KOPT-K1 (cell line): ENCODE measurements at regions not wholly inside any gene's neighbourhood (a gene's known extent, or its start where the extent isn't known, plus 50 kb on each side); places are given as distances from the start of the nearest gene placed in this dataset.

Experiments
- H3K27ac ChIP-seq: fragments of 200-600 bp; sonication (generic); 2 replicates; pipeline ENCODE4 v1.5.1; 2016; ENCODE audit warnings: antibody characterized with exemption, mild to moderate bottlenecking, low read depth, low read length; ENCODE audit not compliant: poor library complexity, severe bottlenecking
- H3K36me3 ChIP-seq: fragments of 200-600 bp; sonication (generic); 2 replicates; pipeline ENCODE4 v1.5.1; 2017; ENCODE audit warnings: antibody characterized with exemption, mild to moderate bottlenecking, low read length, moderate library complexity; ENCODE audit not compliant: insufficient read depth
- H3K9me3 ChIP-seq: fragments of 200-600 bp; sonication (generic); 2 replicates; pipeline ENCODE4 v1.5.1; 2017; ENCODE audit warnings: antibody characterized with exemption, low read length, mild to moderate bottlenecking; ENCODE audit not compliant: insufficient read depth, poor library complexity, severe bottlenecking

- Histone ChIP-seq H3K27ac (no peak overlapping the region), H3K9me3 (no peaks in the 10 kb centered on the region), H3K36me3 (no peaks in the 10 kb centered on the region)
Observed at GRCh38 chr9:29714860-29715259, 2141.6 kb upstream of the C9orf72 start.

- H3K36me3 ChIP-seq, result no peaks in the 10 kb centered on the region
- H3K9me3 ChIP-seq, result no peaks in the 10 kb centered on the region
Observed at GRCh38 chr9:29717631-29718030, 2144.3 kb upstream of the C9orf72 start.

GRCh38 chr9:29730163-29730562, 2156.9 kb upstream of the C9orf72 start:
- H3K36me3 ChIP-seq, result no peaks in the 10 kb centered on the region
- H3K27ac ChIP-seq, result no peak overlapping the region
- no peaks in the 10 kb centered on the region for H3K9me3 ChIP-seq

More at GRCh38 chr9:29717631-29718030, 2144.3 kb upstream of the C9orf72 start:
- no peak overlapping the region for H3K27ac ChIP-seq

GRCh38 chr9:29740518-29740917, 2167.2 kb upstream of the C9orf72 start:
- H3K36me3 ChIP-seq, result no peaks in the 10 kb centered on the region
- H3K27ac ChIP-seq, result no peak overlapping the region
- no peaks in the 10 kb centered on the region for H3K9me3 ChIP-seq

- Histone ChIP-seq H3K9me3 (no peaks in the 10 kb centered on the region), H3K27ac (no peak overlapping the region), H3K36me3 (no peaks in the 10 kb centered on the region)
Observed at GRCh38 chr9:29741169-29741568, 2167.9 kb upstream of the C9orf72 start.

GRCh38 chr9:29750062-29750461, 2176.8 kb upstream of the C9orf72 start:
- H3K27ac ChIP-seq, result no peak overlapping the region
- H3K9me3 ChIP-seq, result no peaks in the 10 kb centered on the region
- no peaks in the 10 kb centered on the region for H3K36me3 ChIP-seq

- H3K9me3 ChIP-seq, result no peaks in the 10 kb centered on the region
- H3K27ac ChIP-seq, result no peak overlapping the region
- no peaks in the 10 kb centered on the region for H3K36me3 ChIP-seq
Observed at GRCh38 chr9:29751226-29751625, 2177.9 kb upstream of the C9orf72 start.

GRCh38 chr9:29753638-29754037, 2180.4 kb upstream of the C9orf72 start:
- no peaks in the 10 kb centered on the region for H3K36me3 ChIP-seq
- no peak overlapping the region for H3K27ac ChIP-seq
- no peaks in the 10 kb centered on the region for H3K9me3 ChIP-seq

GRCh38 chr9:29769019-29769418, 2195.7 kb upstream of the C9orf72 start:
- H3K9me3 ChIP-seq, result no peaks in the 10 kb centered on the region
- no peak overlapping the region for H3K27ac ChIP-seq
- no peaks in the 10 kb centered on the region for H3K36me3 ChIP-seq

- no peaks in the 10 kb centered on the region for H3K36me3 ChIP-seq
- no peak overlapping the region for H3K27ac ChIP-seq
- no peaks in the 10 kb centered on the region for H3K9me3 ChIP-seq
Observed at GRCh38 chr9:29773676-29774075, 2200.4 kb upstream of the C9orf72 start.

- H3K36me3 ChIP-seq, result no peaks in the 10 kb centered on the region
Observed at GRCh38 chr9:29775491-29775890, 2202.2 kb upstream of the C9orf72 start.

GRCh38 chr9:29778281-29778849, 2205.1 kb upstream of the C9orf72 start:
- no peaks in the 10 kb centered on the region for H3K9me3 ChIP-seq
- no peaks in the 10 kb centered on the region for H3K36me3 ChIP-seq
- H3K27ac ChIP-seq, result no peak overlapping the region

More at GRCh38 chr9:29775491-29775890, 2202.2 kb upstream of the C9orf72 start:
- Histone ChIP-seq H3K9me3 (no peaks in the 10 kb centered on the region), H3K27ac (no peak overlapping the region)

- no peak overlapping the region for H3K27ac ChIP-seq
- H3K9me3 ChIP-seq, result no peaks in the 10 kb centered on the region
Observed at GRCh38 chr9:29793970-29794369, 2220.7 kb upstream of the C9orf72 start.

GRCh38 chr9:29796291-29796952, 2223.1 kb upstream of the C9orf72 start:
- no peaks in the 10 kb centered on the region for H3K36me3 ChIP-seq
- H3K9me3 ChIP-seq, result no peaks in the 10 kb centered on the region
- H3K27ac ChIP-seq, result no peak overlapping the region

More at GRCh38 chr9:29793970-29794369, 2220.7 kb upstream of the C9orf72 start:
- no peaks in the 10 kb centered on the region for H3K36me3 ChIP-seq

GRCh38 chr9:29798599-29798998, 2225.3 kb upstream of the C9orf72 start:
- Histone ChIP-seq H3K9me3 (no peaks in the 10 kb centered on the region), H3K27ac (no peak overlapping the region), H3K36me3 (no peaks in the 10 kb centered on the region)

- H3K36me3 ChIP-seq, result no peaks in the 10 kb centered on the region
- H3K27ac ChIP-seq, result no peak overlapping the region
- H3K9me3 ChIP-seq, result no peaks in the 10 kb centered on the region
Observed at GRCh38 chr9:29799227-29799626, 2225.9 kb upstream of the C9orf72 start.
